GM12878 (cell line): ENCODE measurements at regions not wholly inside any gene's neighbourhood (a gene's known extent, or its start where the extent isn't known, plus 50 kb on each side); places are given as distances from the start of the nearest gene placed in this dataset.

ENCODE experiments used
- ATF7 ChIP-seq: fragments of 450-650 bp; IDR thresholded peaks from 2 replicates; pipeline ENCODE4 v1.6.1; 2016; ENCODE audit warnings: low read depth, mild to moderate bottlenecking
- BRCA1 ChIP-seq: IDR thresholded peaks from 2 replicates; pipeline ENCODE4 v1.6.1; 2011; ENCODE audit warnings: low read depth, low read length, improper control_type of control experiment
- EP300 ChIP-seq, 2 experiments: fragments of 150-350 bp in 1 of 2; IDR thresholded peaks; 2 replicates each; pipeline ENCODE4 v1.6.1; 2011 to 2012; ENCODE audit warnings: low read depth in 2 of 2, low read length in 2 of 2, borderline replicate concordance in 1 of 2, improper control_type of control experiment in 1 of 2, inconsistent platforms in 1 of 2; ENCODE audit not compliant: control insufficient read depth in 1 of 2
- HDAC6 ChIP-seq: fragments of 200-600 bp; sonication (generic); IDR thresholded peaks from one replicate; pipeline ENCODE4 v1.8.0; 2017; ENCODE audit warnings: antibody characterized with exemption; ENCODE audit not compliant: unreplicated experiment
- PAX8 ChIP-seq: fragments of 450-650 bp; IDR thresholded peaks from 2 replicates; pipeline ENCODE4 v1.6.1; 2017; ENCODE audit warnings: mild to moderate bottlenecking, moderate library complexity
- POLR2A ChIP-seq: IDR thresholded peaks from 2 replicates; pipeline ENCODE4 v1.6.1; 2011; ENCODE audit warnings: low read depth, mild to moderate bottlenecking, low read length
- POLR2AphosphoS5 ChIP-seq: IDR thresholded peaks from 2 replicates; pipeline ENCODE4 v1.6.1; 2011; ENCODE audit warnings: mild to moderate bottlenecking, low read length, inconsistent platforms
- SMC3 ChIP-seq: IDR thresholded peaks from 2 replicates; pipeline ENCODE4 v1.6.1; 2011; ENCODE audit warnings: low read length, improper control_type of control experiment, borderline replicate concordance
- ZNF217 ChIP-seq: fragments of 450-650 bp; IDR thresholded peaks from 2 replicates; pipeline ENCODE4 v1.6.1; 2017; ENCODE audit warnings: antibody characterized with exemption, mild to moderate bottlenecking
- ZNF384 ChIP-seq: IDR thresholded peaks from 2 replicates; pipeline ENCODE4 v1.6.1; 2012; ENCODE audit warnings: low read depth, mild to moderate bottlenecking, low read length, improper control_type of control experiment, borderline replicate concordance
- TF ChIP-seq, protein P1 (sequence below): IDR thresholded peaks from 2 replicates; pipeline ENCODE4 v1.6.1; 2012; ENCODE audit warnings: low read depth, low read length, improper control_type of control experiment
- TF ChIP-seq, protein P2 (sequence below), 3 experiments: IDR thresholded peaks in 2 of 3; conservative IDR thresholded peaks in 1 of 3; 2 replicates each; pipeline ENCODE4 v1.5.1; 2011; ENCODE audit warnings: low read depth in 3 of 3, low read length in 3 of 3, mild to moderate bottlenecking in 3 of 3, control low read depth in 2 of 3, moderate library complexity in 2 of 3, inconsistent platforms in 1 of 3, mixed read lengths in 1 of 3; ENCODE audit not compliant: control insufficient read depth in 2 of 3, insufficient read depth in 1 of 3; ENCODE audit errors: extremely low read depth in 1 of 3
- TF ChIP-seq, protein P3 (sequence below): IDR thresholded peaks from 2 replicates; pipeline ENCODE4 v1.6.1; 2011; ENCODE audit warnings: borderline replicate concordance, low read depth, mild to moderate bottlenecking, moderate library complexity, mixed read lengths, low read length; ENCODE audit not compliant: insufficient read depth; ENCODE audit errors: extremely low read length

DNA sequence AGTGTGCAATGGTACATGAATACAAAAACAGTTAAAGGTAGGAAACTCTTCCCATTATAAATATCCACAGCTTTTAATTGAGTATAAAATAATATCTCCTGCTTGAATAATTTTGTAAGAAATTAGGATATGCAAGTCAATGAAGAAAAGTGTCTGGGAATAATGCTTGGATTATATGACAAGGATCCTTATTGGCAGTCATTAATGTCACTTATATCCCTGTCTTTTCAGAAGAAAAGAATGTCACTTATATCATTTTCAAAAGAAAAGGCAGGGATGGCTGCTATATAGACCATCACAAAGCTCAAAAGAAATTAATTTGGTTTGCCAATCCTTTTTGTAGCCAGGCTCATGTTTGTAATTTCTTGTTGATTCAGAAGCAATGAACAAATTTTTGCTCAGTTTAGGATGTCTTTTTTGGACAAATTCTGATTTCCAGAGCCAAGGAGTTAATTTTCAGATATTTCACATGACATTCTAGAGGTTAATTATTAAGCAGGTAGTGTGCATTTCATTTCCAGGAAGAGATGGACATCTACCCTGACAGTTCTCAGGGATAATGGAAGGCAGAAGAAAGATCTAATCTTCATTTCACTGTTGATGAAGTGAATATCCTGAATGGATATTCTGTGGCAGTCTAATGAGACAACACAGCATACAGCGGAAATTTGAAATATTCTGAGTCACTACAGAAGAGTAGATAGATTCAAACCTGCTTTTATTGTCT lies 299.8 kb downstream of the RPS29 start:
- no peak for TF ChIP-seq POLR2AphosphoS5
- no peak for TF ChIP-seq ATF7
- TF ChIP-seq, protein P1, sequence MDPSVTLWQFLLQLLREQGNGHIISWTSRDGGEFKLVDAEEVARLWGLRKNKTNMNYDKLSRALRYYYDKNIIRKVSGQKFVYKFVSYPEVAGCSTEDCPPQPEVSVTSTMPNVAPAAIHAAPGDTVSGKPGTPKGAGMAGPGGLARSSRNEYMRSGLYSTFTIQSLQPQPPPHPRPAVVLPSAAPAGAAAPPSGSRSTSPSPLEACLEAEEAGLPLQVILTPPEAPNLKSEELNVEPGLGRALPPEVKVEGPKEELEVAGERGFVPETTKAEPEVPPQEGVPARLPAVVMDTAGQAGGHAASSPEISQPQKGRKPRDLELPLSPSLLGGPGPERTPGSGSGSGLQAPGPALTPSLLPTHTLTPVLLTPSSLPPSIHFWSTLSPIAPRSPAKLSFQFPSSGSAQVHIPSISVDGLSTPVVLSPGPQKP, result no peak
- TF ChIP-seq POLR2A, result no peak
- TF ChIP-seq, protein P2, sequence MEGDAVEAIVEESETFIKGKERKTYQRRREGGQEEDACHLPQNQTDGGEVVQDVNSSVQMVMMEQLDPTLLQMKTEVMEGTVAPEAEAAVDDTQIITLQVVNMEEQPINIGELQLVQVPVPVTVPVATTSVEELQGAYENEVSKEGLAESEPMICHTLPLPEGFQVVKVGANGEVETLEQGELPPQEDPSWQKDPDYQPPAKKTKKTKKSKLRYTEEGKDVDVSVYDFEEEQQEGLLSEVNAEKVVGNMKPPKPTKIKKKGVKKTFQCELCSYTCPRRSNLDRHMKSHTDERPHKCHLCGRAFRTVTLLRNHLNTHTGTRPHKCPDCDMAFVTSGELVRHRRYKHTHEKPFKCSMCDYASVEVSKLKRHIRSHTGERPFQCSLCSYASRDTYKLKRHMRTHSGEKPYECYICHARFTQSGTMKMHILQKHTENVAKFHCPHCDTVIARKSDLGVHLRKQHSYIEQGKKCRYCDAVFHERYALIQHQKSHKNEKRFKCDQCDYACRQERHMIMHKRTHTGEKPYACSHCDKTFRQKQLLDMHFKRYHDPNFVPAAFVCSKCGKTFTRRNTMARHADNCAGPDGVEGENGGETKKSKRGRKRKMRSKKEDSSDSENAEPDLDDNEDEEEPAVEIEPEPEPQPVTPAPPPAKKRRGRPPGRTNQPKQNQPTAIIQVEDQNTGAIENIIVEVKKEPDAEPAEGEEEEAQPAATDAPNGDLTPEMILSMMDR (IDR thresholded peaks at IDR 0.05 in 2 of 3, conservative IDR thresholded peaks at IDR 0.05 in 1 of 3; ENCODE audit: control insufficient read depth in 2 of 3, extremely low read depth in 1 of 3, insufficient read depth in 1 of 3, low read depth in 3 of 3, low read length in 3 of 3), result no peak
- TF ChIP-seq BRCA1, result no peak
- TF ChIP-seq ZNF217, result no peak
- no peak for TF ChIP-seq EP300 (IDR thresholded peaks at IDR 0.05; ENCODE audit: borderline replicate concordance in 1 of 2, control insufficient read depth in 1 of 2, low read depth in 2 of 2, low read length in 2 of 2)
- no peak for TF ChIP-seq HDAC6
- TF ChIP-seq, protein P3, sequence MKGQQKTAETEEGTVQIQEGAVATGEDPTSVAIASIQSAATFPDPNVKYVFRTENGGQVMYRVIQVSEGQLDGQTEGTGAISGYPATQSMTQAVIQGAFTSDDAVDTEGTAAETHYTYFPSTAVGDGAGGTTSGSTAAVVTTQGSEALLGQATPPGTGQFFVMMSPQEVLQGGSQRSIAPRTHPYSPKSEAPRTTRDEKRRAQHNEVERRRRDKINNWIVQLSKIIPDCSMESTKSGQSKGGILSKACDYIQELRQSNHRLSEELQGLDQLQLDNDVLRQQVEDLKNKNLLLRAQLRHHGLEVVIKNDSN, result no peak
- TF ChIP-seq ZNF384, result no peak
- no peak for TF ChIP-seq PAX8
- TF ChIP-seq SMC3, result no peak
